ENCODE measurements at regions not wholly inside any gene's neighbourhood (a gene's known extent, or its start where the extent isn't known, plus 50 kb on each side); places are given as distances from the start of the nearest gene placed in this dataset.

- H3K4me1 ChIP-seq = peaks cover 9% of the 10 kb centered on the region
- H3K36me3 ChIP-seq (ENCODE audit: low read depth, missing control alignments) = no peaks in the 10 kb centered on the region
- H3K4me3 ChIP-seq = no peak overlapping the region
- no peak for DNase-seq
- no peaks in the 10 kb centered on the region for H3K27me3 ChIP-seq
- no peak for TF ChIP-seq POLR2A (IDR thresholded peaks at IDR 0.05)
- no peak for TF ChIP-seq CTCF (IDR thresholded peaks at IDR 0.05)
- WGBS, 2 donors = 83 to 84% methylated on average over 2 of the region's 2 CpGs
- no peak overlapping the region for H3K27ac ChIP-seq
- intact Hi-C loops (cut with DNase I; ENCODE audit: low total_unique reads) = no loop called here
- no peaks in the 10 kb centered on the region for H3K9me3 ChIP-seq
Measured at GRCh38 chr11:130582981-130583380, 134.5 kb downstream of the ADAMTS15 start.

GRCh38 chr11:130583801-130584211, 135.4 kb downstream of the ADAMTS15 start:
- TF ChIP-seq CTCF (IDR thresholded peaks at IDR 0.05) (no peak), POLR2A (IDR thresholded peaks at IDR 0.05) (no peak)
- Histone ChIP-seq H3K27ac (no peak overlapping the region), H3K27me3 (no peaks in the 10 kb centered on the region), H3K9me3 (no peaks in the 10 kb centered on the region), H3K4me3 (no peak overlapping the region), H3K4me1 (peaks cover 9% of the 10 kb centered on the region), H3K36me3 (ENCODE audit: low read depth, missing control alignments) (no peaks in the 10 kb centered on the region)
- DNase-seq = no peak
- intact Hi-C loops (cut with DNase I; ENCODE audit: low total_unique reads) = no loop called here
- 49 to 53% methylated on average over 4 of the region's 4 CpGs for WGBS, 2 donors

- no peaks in the 10 kb centered on the region for H3K9me3 ChIP-seq
- H3K27me3 ChIP-seq = no peaks in the 10 kb centered on the region
- H3K4me3 ChIP-seq = no peak overlapping the region
- peaks cover 6% of the 10 kb centered on the region for H3K4me1 ChIP-seq
- TF ChIP-seq POLR2A (IDR thresholded peaks at IDR 0.05) = no peak
- no peak for TF ChIP-seq CTCF (IDR thresholded peaks at IDR 0.05)
- DNase-seq = no peak
- no peak overlapping the region for H3K27ac ChIP-seq
- intact Hi-C loops (cut with DNase I; ENCODE audit: low total_unique reads) = no loop called here
- H3K36me3 ChIP-seq (ENCODE audit: low read depth, missing control alignments) = no peaks in the 10 kb centered on the region
- 70 to 75% methylated on average over 5 of the region's 5 CpGs for WGBS, 2 donors
Measured at GRCh38 chr11:130585545-130585944, 137.1 kb downstream of the ADAMTS15 start.

GRCh38 chr11:130587658-130588057, 139.2 kb downstream of the ADAMTS15 start:
- TF ChIP-seq POLR2A (IDR thresholded peaks at IDR 0.05) (no peak), CTCF (IDR thresholded peaks at IDR 0.05) (no peak)
- no peaks in the 10 kb centered on the region for H3K27me3 ChIP-seq
- peaks cover 5% of the 10 kb centered on the region for H3K4me1 ChIP-seq
- H3K4me3 ChIP-seq = no peak overlapping the region
- no peak for DNase-seq
- H3K9me3 ChIP-seq = no peaks in the 10 kb centered on the region
- WGBS, 2 donors = 69 to 92% methylated on average over 4 of the region's 4 CpGs
- intact Hi-C loops (cut with DNase I; ENCODE audit: low total_unique reads) = no loop called here
- H3K36me3 ChIP-seq (ENCODE audit: low read depth, missing control alignments) = no peaks in the 10 kb centered on the region
- no peak overlapping the region for H3K27ac ChIP-seq

- Histone ChIP-seq H3K4me3 (no peak overlapping the region), H3K9me3 (no peaks in the 10 kb centered on the region), H3K4me1 (peaks cover 5% of the 10 kb centered on the region), H3K27ac (no peak overlapping the region), H3K36me3 (ENCODE audit: low read depth, missing control alignments) (no peaks in the 10 kb centered on the region), H3K27me3 (no peaks in the 10 kb centered on the region)
- intact Hi-C loops (cut with DNase I; ENCODE audit: low total_unique reads) = no loop called here
- no peak for TF ChIP-seq CTCF (IDR thresholded peaks at IDR 0.05)
- no peak for TF ChIP-seq POLR2A (IDR thresholded peaks at IDR 0.05)
- DNase-seq = no peak
- WGBS, 2 donors = 92 to 98% methylated on average over 2 of the region's 2 CpGs
Measured at GRCh38 chr11:130588471-130588870, 140.0 kb downstream of the ADAMTS15 start.
